ENCODE measurements at regions not wholly inside any gene's neighbourhood (a gene's known extent, or its start where the extent isn't known, plus 50 kb on each side); places are given as distances from the start of the nearest gene placed in this dataset.

- 86% methylated on average over 12 of the region's 12 CpGs for WGBS
These were observed 55.0 kb upstream of the PKDCC start for GRCh38 chr2:41992671-41993434.

GRCh38 chr2:41993435-41993925 is 54.3 kb upstream of the PKDCC start:
- no peaks in the 10 kb centered on the region for H3K36me3 ChIP-seq (ENCODE audit: control insufficient read depth in 4 of 4, insufficient read depth in 3 of 4, low read depth in 1 of 4, low read length in 3 of 4)
- 87% methylated on average over 5 of the region's 5 CpGs for WGBS
- DNase-seq (ENCODE audit: low spot score), result no peak

More at GRCh38 chr2:41992671-41993434, 55.0 kb upstream of the PKDCC start:
- H3K27ac ChIP-seq (ENCODE audit: low read depth in 1 of 2, low read length in 2 of 2), result no peak overlapping the region
- no peak overlapping the region for H3K4me3 ChIP-seq (ENCODE audit: low read depth in 1 of 3, low read length in 3 of 3)
- DNase-seq (ENCODE audit: low spot score), result no peak
- H3K27me3 ChIP-seq (ENCODE audit: control insufficient read depth in 4 of 4, insufficient read depth in 4 of 4, low read length in 3 of 4), result no peaks in the 10 kb centered on the region
- H3K4me1 ChIP-seq (ENCODE audit: control insufficient read depth in 4 of 4, insufficient read depth in 4 of 4, low read length in 3 of 4), result no peaks in the 10 kb centered on the region
- no peak overlapping the region for H3K9ac ChIP-seq (ENCODE audit: low read depth in 1 of 2, low read length in 2 of 2)
- TF ChIP-seq HNF4A (conservative IDR thresholded peaks at IDR 0.05) (no peak), YY1 (IDR thresholded peaks at IDR 0.05) (no peak), ZBTB33 (IDR thresholded peaks at IDR 0.05) (no peak), MAX (IDR thresholded peaks at IDR 0.05) (no peak), RXRA (IDR thresholded peaks at IDR 0.05) (no peak), RAD21 (IDR thresholded peaks at IDR 0.05) (no peak), CTCF (IDR thresholded peaks at IDR 0.05; ENCODE audit: low read depth, low read length, missing input control) (no peak), JUND (IDR thresholded peaks at IDR 0.05) (no peak)
- no peaks in the 10 kb centered on the region for H3K9me3 ChIP-seq (ENCODE audit: control insufficient read depth in 4 of 4, low read length in 3 of 4)
- H3K36me3 ChIP-seq (ENCODE audit: control insufficient read depth in 4 of 4, insufficient read depth in 3 of 4, low read depth in 1 of 4, low read length in 3 of 4), result no peaks in the 10 kb centered on the region

More at GRCh38 chr2:41993435-41993925, 54.3 kb upstream of the PKDCC start:
- no peaks in the 10 kb centered on the region for H3K4me1 ChIP-seq (ENCODE audit: control insufficient read depth in 4 of 4, insufficient read depth in 4 of 4, low read length in 3 of 4)
- no peak for TF ChIP-seq CTCF (IDR thresholded peaks at IDR 0.05; ENCODE audit: low read depth, low read length, missing input control)
- no peak for TF ChIP-seq ZBTB33 (IDR thresholded peaks at IDR 0.05)
- no peak for TF ChIP-seq HNF4A (conservative IDR thresholded peaks at IDR 0.05)
- TF ChIP-seq SP1 (IDR thresholded peaks at IDR 0.05), result no peak
- TF ChIP-seq FOXA1 (IDR thresholded peaks at IDR 0.05), result no peak
- no peak overlapping the region for H3K4me3 ChIP-seq (ENCODE audit: low read depth in 1 of 3, low read length in 3 of 3)
- H3K9me3 ChIP-seq (ENCODE audit: control insufficient read depth in 4 of 4, low read length in 3 of 4), result no peaks in the 10 kb centered on the region
- H3K27me3 ChIP-seq (ENCODE audit: control insufficient read depth in 4 of 4, insufficient read depth in 4 of 4, low read length in 3 of 4), result no peaks in the 10 kb centered on the region
- no peak overlapping the region for H3K27ac ChIP-seq (ENCODE audit: low read depth in 1 of 2, low read length in 2 of 2)
- no peak overlapping the region for H3K9ac ChIP-seq (ENCODE audit: low read depth in 1 of 2, low read length in 2 of 2)
